Right lobe of liver (tissue), 6 donors: ENCODE measurements at regions not wholly inside any gene's neighbourhood (a gene's known extent, or its start where the extent isn't known, plus 50 kb on each side); places are given as distances from the start of the nearest gene placed in this dataset.

Source experiments
- ATAC-seq, 4 donors: fragments of 200-7000 bp; cut with Tn5 transposase; one replicate each; pipeline ENCODE4 v1.9.1; 2020; ENCODE audit warnings: mild to moderate bottlenecking in 4 of 4, moderate library complexity in 4 of 4
- DNase-seq, 3 donors: peaks; one replicate each; pipeline ENCODE4 v3.0.0-alpha.2; 2020
- H3K27ac ChIP-seq, 3 donors: fragments of 200-600 bp; one replicate each; pipeline ENCODE4 v1.8.0; 2022
- H3K27me3 ChIP-seq, 2 donors: fragments of 200-600 bp; one replicate each; pipeline ENCODE4 v1.8.0; 2022
- H3K36me3 ChIP-seq, 4 donors: fragments of 200-600 bp; sonication (generic) in 1 of 4; one replicate each; pipeline versions ENCODE4 v1.5.1 to v1.8.0; 2017 to 2022; ENCODE audit warnings: control low read depth in 1 of 4
- H3K4me1 ChIP-seq, 4 donors: fragments of 200-600 bp; sonication (generic) in 1 of 4; one replicate each; pipeline versions ENCODE4 v1.5.1 to v1.8.0; 2017 to 2022; ENCODE audit warnings: control low read depth in 1 of 4
- H3K4me3 ChIP-seq, 3 donors: fragments of 200-600 bp; one replicate each; pipeline ENCODE4 v1.8.0; 2022
- H3K9me3 ChIP-seq, 4 donors: fragments of 200-600 bp; sonication (generic) in 1 of 4; one replicate each; pipeline versions ENCODE4 v1.5.1 to v1.8.0; 2017 to 2022; ENCODE audit warnings: control low read depth in 1 of 4
- CTCF ChIP-seq, 4 donors: fragments of 200-600 bp in 3 of 4; fragments of 450-650 bp in 1 of 4; IDR thresholded peaks; one replicate each; pipeline versions ENCODE4 v1.5.1 to v1.8.0; 2016 to 2022; ENCODE audit warnings: antibody characterized with exemption in 4 of 4, mild to moderate bottlenecking in 2 of 4
- POLR2A ChIP-seq: fragments of 450-650 bp; IDR thresholded peaks from one replicate; pipeline ENCODE4 v1.6.1; 2017; ENCODE audit warnings: antibody characterized with exemption, mild to moderate bottlenecking
- WGBS: methylation state at CpG from one replicate; pipeline ENCODE4 v1.1.6; 2018; ENCODE audit warnings: low coverage, low lambda C conversion rate; ENCODE audit not compliant: insufficient coverage; ENCODE audit errors: missing lambda C conversion rate; 5-methylcytosine and 5-hydroxymethylcytosine counted together
- intact Hi-C, 2 donors: fragments of 100-400 bp; cut with DNase I; formaldehyde crosslinking; loops; one replicate each; pipeline versions ENCODE4 v1.11.2 to v1.14.1; 2022
- donor health status: DM: no; HTN: yes; CAD: no.
- donor health status: DM: no; HTN: no; CAD: no.
- donor health status: DM: no; HTN: no; CAD: no.
- donor health status: DM: no; HTN: yes; CAD: no.
- donor health status: DM: no; HTN: yes; CAD: no.

GRCh38 chr5:60312098-60312497, 387.9 kb downstream of the DEPDC1B start:
- Histone ChIP-seq H3K27ac (no peak overlapping the region), H3K4me3 (no peak overlapping the region), H3K36me3 (no peaks in the 10 kb centered on the region), H3K9me3 (no peaks in the 10 kb centered on the region), H3K27me3 (no peaks in the 10 kb centered on the region), H3K4me1 (no peaks in the 10 kb centered on the region)
- intact Hi-C loops, result no loop called here
- TF ChIP-seq POLR2A, result no peak
- no peak for TF ChIP-seq CTCF (IDR thresholded peaks at IDR 0.05)
- WGBS, result 42% methylated on average over 2 of the region's 2 CpGs
- DNase-seq, result no peak
- no peak for ATAC-seq

DNA sequence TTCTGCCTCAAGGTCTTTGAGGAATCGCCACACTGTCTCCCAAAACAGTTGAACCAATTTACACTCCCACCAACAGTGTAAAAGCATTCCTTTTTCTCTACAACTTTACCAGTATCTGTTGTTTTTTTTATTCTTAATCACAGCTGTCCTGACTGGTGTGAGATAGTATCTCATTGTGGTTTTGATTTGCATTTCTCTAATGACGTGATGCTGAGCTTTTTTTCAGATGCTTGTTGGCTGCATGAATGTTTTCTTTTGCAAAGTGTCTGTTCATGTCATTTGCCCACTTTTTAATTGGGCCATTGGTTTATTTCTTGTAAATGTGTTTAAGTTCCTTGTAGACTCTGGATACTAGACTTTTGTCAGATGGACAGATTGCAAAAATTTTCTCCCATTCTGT, 400.0 kb downstream of the DEPDC1B start:
- DNase-seq, result no peak
- 61% methylated on average over 2 of the region's 2 CpGs for WGBS
- intact Hi-C loops, result no loop called here

DNA sequence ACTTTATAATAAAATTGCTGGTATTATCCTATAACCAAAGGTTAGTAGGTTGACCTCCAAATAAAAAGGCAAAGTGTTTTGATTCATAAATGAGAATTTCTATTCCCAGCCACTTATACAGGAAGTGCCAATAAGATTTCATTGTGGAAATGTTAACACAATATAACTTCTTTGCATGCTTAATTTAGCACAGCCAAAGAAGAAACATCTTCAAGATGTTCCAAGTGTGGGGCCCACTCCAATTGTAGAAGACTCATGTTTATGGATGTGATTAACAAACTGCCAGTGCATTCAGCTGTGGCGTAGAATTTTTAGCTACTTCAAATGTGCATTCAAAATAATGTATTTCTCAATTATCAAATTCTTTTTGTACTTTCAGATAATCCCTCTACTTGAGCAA, 402.3 kb downstream of the DEPDC1B start:
- ATAC-seq, result no peak
- H3K9me3 ChIP-seq, result no peaks in the 10 kb centered on the region
- H3K27ac ChIP-seq, result no peak overlapping the region
- H3K4me3 ChIP-seq, result no peak overlapping the region
- DNase-seq, result no peak
- H3K4me1 ChIP-seq, result no peaks in the 10 kb centered on the region
- WGBS, result 55% methylated on average over 1 of the region's 1 CpG
- no peaks in the 10 kb centered on the region for H3K36me3 ChIP-seq
- TF ChIP-seq POLR2A (no peak), CTCF (IDR thresholded peaks at IDR 0.05) (no peak)
- intact Hi-C loops, result no loop called here
- H3K27me3 ChIP-seq, result no peaks in the 10 kb centered on the region

More for the DNA sequence above, 400.0 kb downstream of the DEPDC1B start:
- H3K36me3 ChIP-seq, result no peaks in the 10 kb centered on the region
- no peak overlapping the region for H3K4me3 ChIP-seq
- H3K27ac ChIP-seq, result no peak overlapping the region
- TF ChIP-seq POLR2A, result no peak
- TF ChIP-seq CTCF (IDR thresholded peaks at IDR 0.05), result no peak
- no peaks in the 10 kb centered on the region for H3K9me3 ChIP-seq
- no peaks in the 10 kb centered on the region for H3K27me3 ChIP-seq
- no peaks in the 10 kb centered on the region for H3K4me1 ChIP-seq
- ATAC-seq, result no peak

- ATAC-seq (peak in 3 of 4 donors; percentile 35 to 58 (median 57)), DNase-seq (no peak)
- TF ChIP-seq POLR2A (no peak), CTCF (IDR thresholded peaks at IDR 0.05) (peak in 3 of 4 donors; percentile 9 to 32 (median 14))
These were observed 401.9 kb upstream of the PDE4D start for GRCh38 chr5:60295423-60295822.

GRCh38 chr5:60293518-60293917, 400.0 kb upstream of the PDE4D start:
- Histone ChIP-seq H3K4me3 (no peak overlapping the region), H3K4me1 (no peaks in the 10 kb centered on the region), H3K27ac (no peak overlapping the region), H3K27me3 (no peaks in the 10 kb centered on the region), H3K9me3 (no peaks in the 10 kb centered on the region), H3K36me3 (no peaks in the 10 kb centered on the region)
- DNase-seq, result no peak
- intact Hi-C loops, result no loop called here
- whole genome bisulfite sequencing, result 61% methylated on average over 2 of the region's 2 CpGs
- no peak for TF ChIP-seq CTCF (IDR thresholded peaks at IDR 0.05)
- no peak for TF ChIP-seq POLR2A
- ATAC-seq, result no peak

More at GRCh38 chr5:60295423-60295822, 401.9 kb upstream of the PDE4D start:
- Histone ChIP-seq H3K4me3 (no peak overlapping the region), H3K36me3 (no peaks in the 10 kb centered on the region), H3K4me1 (no peaks in the 10 kb centered on the region), H3K9me3 (no peaks in the 10 kb centered on the region), H3K27ac (no peak overlapping the region), H3K27me3 (no peaks in the 10 kb centered on the region)
- intact Hi-C loops, result no loop called here
- WGBS, result 0% methylated on average over 2 of the region's 2 CpGs
